H1 (cell line): ENCODE measurements at regions not wholly inside any gene's neighbourhood (a gene's known extent, or its start where the extent isn't known, plus 50 kb on each side); places are given as distances from the start of the nearest gene placed in this dataset.

ENCODE experiments used
- CTCF ChIA-PET: fragments of 300-600 bp; sonication (Branson Sonifier 250); formaldehyde crosslinking; loops from one replicate; lab custom pipeline; 2021; ENCODE audit not compliant: partially characterized antibody; lab: Charles Lee
- POLR2A ChIA-PET: fragments of 300-600 bp; sonication (Branson Sonifier 250); formaldehyde crosslinking; loops from one replicate; lab custom pipeline; 2021; ENCODE audit warnings: inconsistent platforms; ENCODE audit not compliant: partially characterized antibody; lab: Charles Lee
- DNase-seq, 2 experiments: peaks; one replicate each; pipeline versions ENCODE4 v3.0.0 to v3.0.0-alpha.2; 2010 to 2022; ENCODE audit warnings: low spot score in 2 of 2, low read depth in 1 of 2, mixed read lengths in 1 of 2
- FAIRE-seq: peaks from 2 replicates; lab custom pipeline; 2011; peaks lifted over from hg19 to GRCh38; lab: Jason Lieb, UNC
- H2AFZ ChIP-seq: 2 replicates; pipeline ENCODE4 v1.8.1; 2012; ENCODE audit warnings: low read length, inconsistent platforms
- H2AK5ac ChIP-seq: 2 replicates; pipeline ENCODE4 v1.6.1; 2013; ENCODE audit warnings: low read depth, low read length
- H2BK120ac ChIP-seq: replicated peaks from 2 replicates; pipeline ENCODE3; 2013; ENCODE audit warnings: low read depth, low read length, inconsistent platforms
- H2BK12ac ChIP-seq: 2 replicates; pipeline ENCODE4 v1.6.1; 2013; ENCODE audit warnings: low read depth, low read length
- H2BK15ac ChIP-seq: 2 replicates; pipeline ENCODE4 v1.6.1; 2013; ENCODE audit warnings: low read length
- H2BK20ac ChIP-seq: 2 replicates; pipeline ENCODE4 v1.6.1; 2013; ENCODE audit warnings: low read length
- H2BK5ac ChIP-seq: 2 replicates; pipeline ENCODE4 v1.6.1; 2013; ENCODE audit warnings: low read depth, low read length
- H3K14ac ChIP-seq: 2 replicates; pipeline ENCODE4 v1.6.1; 2013; ENCODE audit warnings: inconsistent platforms; ENCODE audit not compliant: insufficient read length
- H3K18ac ChIP-seq: 2 replicates; pipeline ENCODE4 v1.6.1; 2013; ENCODE audit warnings: low read length; ENCODE audit errors: extremely low read depth
- H3K23ac ChIP-seq: 2 replicates; pipeline ENCODE4 v1.6.1; 2013; ENCODE audit warnings: inconsistent platforms; ENCODE audit not compliant: insufficient read length
- H3K23me2 ChIP-seq: 2 replicates; pipeline ENCODE4 v1.6.1; 2013; ENCODE audit warnings: low read depth, low read length
- H3K27ac ChIP-seq: 2 replicates; pipeline ENCODE4 v1.6.1; 2011; ENCODE audit warnings: low read depth, low read length, inconsistent platforms
- H3K27me3 ChIP-seq, 4 experiments: replicated peaks in 1 of 4; 1 replicate in 1 of 4; 2 replicates in 3 of 4; pipeline versions ENCODE4 v1.6.1 to v1.8.1; 2011 to 2013; ENCODE audit warnings: low read length in 3 of 4, mild to moderate bottlenecking in 3 of 4, inconsistent platforms in 2 of 4, mixed read lengths in 2 of 4, moderate library complexity in 1 of 4; ENCODE audit not compliant: control insufficient read depth in 3 of 4, insufficient read depth in 3 of 4; ENCODE audit errors: extremely low read depth in 1 of 4
- H3K36me3 ChIP-seq, 4 experiments: 2 replicates each; pipeline versions ENCODE4 v1.6.1 to v1.8.1; 2011 to 2013; ENCODE audit warnings: mild to moderate bottlenecking in 4 of 4, low read length in 3 of 4, moderate library complexity in 2 of 4, control low read depth in 1 of 4, inconsistent platforms in 1 of 4; ENCODE audit not compliant: insufficient read depth in 4 of 4, control insufficient read depth in 2 of 4
- H3K4ac ChIP-seq: replicated peaks from 2 replicates; pipeline ENCODE3; 2013; ENCODE audit warnings: low read length, low read depth, mixed read lengths, inconsistent platforms; ENCODE audit not compliant: insufficient read length
- H3K4me1 ChIP-seq, 4 experiments: replicated peaks in 1 of 4; 1 replicate in 1 of 4; 2 replicates in 3 of 4; pipeline versions ENCODE4 v1.6.1 to v1.8.1; 2011 to 2013; ENCODE audit warnings: low read length in 3 of 4, inconsistent platforms in 2 of 4, mixed read lengths in 1 of 4; ENCODE audit not compliant: insufficient read depth in 4 of 4, control insufficient read depth in 3 of 4
- H3K4me2 ChIP-seq, 2 experiments: 2 replicates each; pipeline versions ENCODE4 v1.6.1 to v1.8.1; 2011 to 2013; ENCODE audit warnings: low read depth in 2 of 2, low read length in 2 of 2, control low read depth in 1 of 2, inconsistent platforms in 1 of 2, mild to moderate bottlenecking in 1 of 2; ENCODE audit not compliant: insufficient read depth in 1 of 2
- H3K4me3 ChIP-seq, 4 experiments: fragments of 200-600, 300-600 bp in 1 of 4; sonication (generic), shearing (Covaris generic), sonication (Bioruptor Twin) in 1 of 4; 2 replicates each; pipeline versions ENCODE4 v1.5.1 to v1.8.1; 2011 to 2016; ENCODE audit warnings: low read length in 4 of 4, low read depth in 3 of 4, control low read depth in 2 of 4, inconsistent platforms in 2 of 4, mild to moderate bottlenecking in 2 of 4, mixed read lengths in 1 of 4, moderate library complexity in 1 of 4; ENCODE audit not compliant: insufficient read depth in 2 of 4; ENCODE audit errors: extremely low read depth in 1 of 4
- H3K56ac ChIP-seq: replicated peaks from 2 replicates; pipeline ENCODE3; 2013; ENCODE audit warnings: low read depth, mild to moderate bottlenecking, mixed read lengths, low read length, inconsistent platforms; ENCODE audit not compliant: insufficient read length
- H3K79me1 ChIP-seq: 2 replicates; pipeline ENCODE4 v1.6.1; 2013; ENCODE audit warnings: low read depth, low read length, control low read depth
- H3K79me2 ChIP-seq, 2 experiments: 2 replicates each; pipeline versions ENCODE4 v1.6.1 to v1.8.1; 2012 to 2013; ENCODE audit warnings: low read length in 2 of 2, mild to moderate bottlenecking in 2 of 2, inconsistent platforms in 1 of 2; ENCODE audit not compliant: insufficient read depth in 2 of 2, control insufficient read depth in 1 of 2
- H3K9ac ChIP-seq, 4 experiments: replicated peaks in 1 of 4; 1 replicate in 1 of 4; 2 replicates in 3 of 4; pipeline versions ENCODE4 v1.6.1 to v1.8.1; 2011 to 2013; ENCODE audit warnings: low read depth in 3 of 4, low read length in 3 of 4, control low read depth in 2 of 4, mild to moderate bottlenecking in 2 of 4, moderate library complexity in 2 of 4, inconsistent platforms in 1 of 4; ENCODE audit errors: extremely low read depth in 1 of 4
- H3K9me3 ChIP-seq, 2 experiments: 2 replicates each; pipeline versions ENCODE4 v1.6.1 to v1.8.1; 2012 to 2013; ENCODE audit warnings: mild to moderate bottlenecking in 2 of 2, moderate library complexity in 2 of 2, control low read depth in 1 of 2, inconsistent platforms in 1 of 2, low read depth in 1 of 2, low read length in 1 of 2, mixed read lengths in 1 of 2; ENCODE audit not compliant: insufficient read depth in 2 of 2
- H4K20me1 ChIP-seq, 2 experiments: replicated peaks in 1 of 2; 2 replicates each; pipeline versions ENCODE3 to v1.8.1; 2011 to 2013; ENCODE audit warnings: inconsistent platforms in 2 of 2, low read length in 2 of 2, mild to moderate bottlenecking in 1 of 2; ENCODE audit not compliant: insufficient read depth in 2 of 2, control insufficient read depth in 1 of 2
- H4K5ac ChIP-seq: 2 replicates; pipeline ENCODE4 v1.6.1; 2013; ENCODE audit warnings: low read length, low read depth, mixed read lengths, inconsistent platforms; ENCODE audit not compliant: insufficient read length
- H4K8ac ChIP-seq: 2 replicates; pipeline ENCODE4 v1.8.0; 2013; ENCODE audit warnings: mild to moderate bottlenecking, moderate library complexity, low read length, inconsistent platforms; ENCODE audit not compliant: insufficient read depth; ENCODE audit errors: extremely low read depth
- H4K91ac ChIP-seq: replicated peaks from 2 replicates; pipeline ENCODE3; 2013; ENCODE audit warnings: low read length, mixed read lengths, inconsistent platforms; ENCODE audit not compliant: insufficient read length
- ATF2 ChIP-seq: IDR thresholded peaks from 2 replicates; pipeline ENCODE4 v1.6.1; 2012; ENCODE audit warnings: low read length, inconsistent platforms
- BCL11A ChIP-seq, 2 experiments: IDR thresholded peaks; one replicate each; pipeline ENCODE4 v1.6.1; 2011; ENCODE audit warnings: low read depth in 2 of 2, low read length in 2 of 2, mild to moderate bottlenecking in 2 of 2
- BRCA1 ChIP-seq: IDR thresholded peaks from 2 replicates; pipeline ENCODE4 v1.6.1; 2012; ENCODE audit warnings: low read depth, low read length, improper control_type of control experiment
- CHD2 ChIP-seq: IDR thresholded peaks from 2 replicates; pipeline ENCODE4 v1.6.1; 2012; ENCODE audit warnings: low read length, improper control_type of control experiment
- JUND ChIP-seq: IDR thresholded peaks from 2 replicates; pipeline ENCODE4 v1.6.1; 2011; ENCODE audit warnings: mild to moderate bottlenecking, improper control_type of control experiment, low read length
- KDM4A ChIP-seq: IDR thresholded peaks from one replicate; pipeline ENCODE4 v1.7.1; 2012; ENCODE audit warnings: low read depth, mild to moderate bottlenecking, moderate library complexity, low read length, inconsistent platforms; ENCODE audit not compliant: severe bottlenecking
- POLR2AphosphoS5 ChIP-seq: IDR thresholded peaks from 2 replicates; pipeline ENCODE4 v1.6.1; 2011; ENCODE audit warnings: low read depth, low read length
- RBBP5 ChIP-seq: IDR thresholded peaks from 2 replicates; pipeline ENCODE4 v1.7.1; 2012; ENCODE audit warnings: low read depth, mild to moderate bottlenecking, inconsistent platforms, low read length, moderate library complexity, borderline replicate concordance
- RFX5 ChIP-seq: IDR thresholded peaks from 2 replicates; pipeline ENCODE4 v1.6.1; 2011; ENCODE audit warnings: low read depth, low read length, improper control_type of control experiment, borderline replicate concordance
- SP2 ChIP-seq: IDR thresholded peaks from 2 replicates; pipeline ENCODE4 v1.6.1; 2012; ENCODE audit warnings: mild to moderate bottlenecking, low read length, inconsistent platforms
- SP4 ChIP-seq: IDR thresholded peaks from 2 replicates; pipeline ENCODE4 v1.6.1; 2012; ENCODE audit warnings: low read length, inconsistent platforms
- SRF ChIP-seq: IDR thresholded peaks from 2 replicates; pipeline ENCODE4 v1.6.1; 2011; ENCODE audit warnings: mild to moderate bottlenecking, low read depth, low read length, moderate library complexity
- WGBS, 2 experiments: shearing (Covaris generic) in 1 of 2; methylation state at CpG; one replicate each; pipeline versions ENCODE4 v1.1.6 to v1.1.7; 2013 to 2015; ENCODE audit warnings: low lambda C conversion rate in 2 of 2, mixed read lengths in 2 of 2, inconsistent platforms in 1 of 2, low coverage in 1 of 2, missing lambda C conversion rate in 1 of 2; ENCODE audit not compliant: insufficient replicate concordance in 2 of 2, insufficient coverage in 1 of 2, insufficient read length in 1 of 2; ENCODE audit errors: extremely low coverage in 1 of 2, missing lambda C conversion rate in 1 of 2; 5-methylcytosine and 5-hydroxymethylcytosine counted together
- TF ChIP-seq, protein P1 (sequence below): IDR thresholded peaks from 2 replicates; pipeline ENCODE4 v1.6.1; 2011; ENCODE audit warnings: low read length, improper control_type of control experiment

GRCh38 chrX:69046996-69047490 lies 118.2 kb downstream of the PJA1 start:
- WGBS, 2 experiments: no CpG with 5 or more reads among the region's 1 CpG
- FAIRE-seq (no peak), DNase-seq (peak in 1 of 2 experiments; percentile 10)
- Histone ChIP-seq H3K18ac (no peak overlapping the region), H2BK12ac (no peak overlapping the region), H4K91ac (no peak overlapping the region), H2AK5ac (no peak overlapping the region), H2BK5ac (no peak overlapping the region), H3K27ac (no peak overlapping the region), H3K4me1 (no peaks in the 10 kb centered on the region; a peak in 1 of 7 replicates), H3K4me2 (no peak overlapping the region), H3K23me2 (no peaks in the 10 kb centered on the region), H3K9ac (no peak overlapping the region), H2BK120ac (no peak overlapping the region), H3K9me3 (no peaks in the 10 kb centered on the region), H3K4me3 (no peak overlapping the region), H3K36me3 (no peaks in the 10 kb centered on the region), H3K4ac (no peak overlapping the region), H2BK15ac (no peak overlapping the region), H2BK20ac (no peak overlapping the region), H3K27me3 (no peaks in the 10 kb centered on the region), H3K56ac (no peak overlapping the region), H4K20me1 (no peaks in the 10 kb centered on the region), H3K79me1 (no peaks in the 10 kb centered on the region), H3K14ac (no peak overlapping the region), H3K23ac (no peak overlapping the region), H4K5ac (no peak overlapping the region), H2AFZ (no peak overlapping the region), H3K79me2 (no peaks in the 10 kb centered on the region), H4K8ac (no peak overlapping the region)
- CTCF ChIA-PET: no interaction called here
- POLR2A ChIA-PET: no interaction called here
- TF ChIP-seq ATF2 (no peak), RFX5 (no peak), RBBP5 (no peak), CHD2 (no peak), SRF (no peak), POLR2AphosphoS5 (no peak), BCL11A (IDR thresholded peaks at IDR 0.05; ENCODE audit: low read depth in 2 of 2, low read length in 2 of 2) (no peak), SP4 (no peak), SP2 (no peak), JUND (no peak), KDM4A (no peak), BRCA1 (no peak)
- TF ChIP-seq, protein P1, sequence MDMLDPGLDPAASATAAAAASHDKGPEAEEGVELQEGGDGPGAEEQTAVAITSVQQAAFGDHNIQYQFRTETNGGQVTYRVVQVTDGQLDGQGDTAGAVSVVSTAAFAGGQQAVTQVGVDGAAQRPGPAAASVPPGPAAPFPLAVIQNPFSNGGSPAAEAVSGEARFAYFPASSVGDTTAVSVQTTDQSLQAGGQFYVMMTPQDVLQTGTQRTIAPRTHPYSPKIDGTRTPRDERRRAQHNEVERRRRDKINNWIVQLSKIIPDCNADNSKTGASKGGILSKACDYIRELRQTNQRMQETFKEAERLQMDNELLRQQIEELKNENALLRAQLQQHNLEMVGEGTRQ: no peak
